ENCODE measurements at regions not wholly inside any gene's neighbourhood (a gene's known extent, or its start where the extent isn't known, plus 50 kb on each side); places are given as distances from the start of the nearest gene placed in this dataset.
A peak's percentile ranks its signal among the peaks of the same experiment; 100 is the strongest.

GRCh38 chr3:194976874-194977273, 291.2 kb downstream of the FAM43A start:
- no peak for TF ChIP-seq CTCF (conservative IDR thresholded peaks at IDR 0.05)
- peaks cover 3% of the 10 kb centered on the region for H3K4me1 Mint-ChIP-seq (ENCODE audit: unreplicated experiment)
- peak; percentile 16 for DNase-seq (ENCODE audit: extremely low spot score, unreplicated experiment)
- peaks cover 17% of the 10 kb centered on the region for H3K27me3 Mint-ChIP-seq
- H3K4me3 Mint-ChIP-seq, result no peak overlapping the region
- H3K9me3 Mint-ChIP-seq, result peaks cover 4% of the 10 kb centered on the region
- H3K27ac Mint-ChIP-seq, result no peak overlapping the region
- no peaks in the 10 kb centered on the region for H3K36me3 Mint-ChIP-seq

GRCh38 chr3:194977356-194977755, 291.7 kb downstream of the FAM43A start:
- no peak for DNase-seq (ENCODE audit: extremely low spot score, unreplicated experiment)
- no peaks in the 10 kb centered on the region for H3K36me3 Mint-ChIP-seq
- peaks cover 15% of the 10 kb centered on the region for H3K27me3 Mint-ChIP-seq
- H3K4me3 Mint-ChIP-seq, result no peak overlapping the region
- TF ChIP-seq CTCF (conservative IDR thresholded peaks at IDR 0.05), result no peak
- H3K27ac Mint-ChIP-seq, result no peak overlapping the region
- H3K9me3 Mint-ChIP-seq, result peaks cover 7% of the 10 kb centered on the region
- peaks cover 5% of the 10 kb centered on the region for H3K4me1 Mint-ChIP-seq (ENCODE audit: unreplicated experiment)

GRCh38 chr3:194979173-194979572, 291.8 kb downstream of the XXYLT1 start:
- H3K9me3 Mint-ChIP-seq, result peaks cover 10% of the 10 kb centered on the region
- H3K36me3 Mint-ChIP-seq, result no peaks in the 10 kb centered on the region
- peak; percentile 31 for DNase-seq (ENCODE audit: extremely low spot score, unreplicated experiment)
- peaks cover 14% of the 10 kb centered on the region for H3K27me3 Mint-ChIP-seq
- H3K4me3 Mint-ChIP-seq, result no peak overlapping the region
- H3K27ac Mint-ChIP-seq, result no peak overlapping the region
- TF ChIP-seq CTCF (conservative IDR thresholded peaks at IDR 0.05), result no peak
- H3K4me1 Mint-ChIP-seq (ENCODE audit: unreplicated experiment), result peaks cover 8% of the 10 kb centered on the region

- H3K36me3 Mint-ChIP-seq, result no peaks in the 10 kb centered on the region
- peaks cover 10% of the 10 kb centered on the region for H3K9me3 Mint-ChIP-seq
Observed at GRCh38 chr3:194982472-194982871, 288.5 kb downstream of the XXYLT1 start.

GRCh38 chr3:194983121-194983520, 287.8 kb downstream of the XXYLT1 start:
- Mint-ChIP-seq H3K9me3 (peaks cover 10% of the 10 kb centered on the region), H3K27me3 (peaks cover 15% of the 10 kb centered on the region), H3K4me3 (no peak overlapping the region), H3K4me1 (ENCODE audit: unreplicated experiment) (peaks cover 8% of the 10 kb centered on the region), H3K27ac (no peak overlapping the region), H3K36me3 (no peaks in the 10 kb centered on the region)
- DNase-seq (ENCODE audit: extremely low spot score, unreplicated experiment), result no peak
- no peak for TF ChIP-seq CTCF (conservative IDR thresholded peaks at IDR 0.05)

More at GRCh38 chr3:194982472-194982871, 288.5 kb downstream of the XXYLT1 start:
- Mint-ChIP-seq H3K4me1 (ENCODE audit: unreplicated experiment) (peaks cover 8% of the 10 kb centered on the region), H3K27ac (no peak overlapping the region), H3K27me3 (peaks cover 15% of the 10 kb centered on the region), H3K4me3 (no peak overlapping the region)
- no peak for TF ChIP-seq CTCF (conservative IDR thresholded peaks at IDR 0.05)
- peak; percentile 13 for DNase-seq (ENCODE audit: extremely low spot score, unreplicated experiment)

GRCh38 chr3:194983620-194984019, 287.3 kb downstream of the XXYLT1 start:
- Mint-ChIP-seq H3K27me3 (peaks cover 15% of the 10 kb centered on the region), H3K4me3 (no peak overlapping the region), H3K9me3 (peaks cover 10% of the 10 kb centered on the region), H3K36me3 (no peaks in the 10 kb centered on the region), H3K4me1 (ENCODE audit: unreplicated experiment) (peaks cover 8% of the 10 kb centered on the region), H3K27ac (no peak overlapping the region)
- TF ChIP-seq CTCF (conservative IDR thresholded peaks at IDR 0.05), result no peak
- no peak for DNase-seq (ENCODE audit: extremely low spot score, unreplicated experiment)
